Esophagus muscularis mucosa (tissue), 4 donors: ENCODE measurements at regions not wholly inside any gene's neighbourhood (a gene's known extent, or its start where the extent isn't known, plus 50 kb on each side); places are given as distances from the start of the nearest gene placed in this dataset.

ENCODE experiments used
- DNase-seq: peaks from one replicate; pipeline ENCODE4 v3.0.0-alpha.2; 2017; ENCODE audit errors: extremely low spot score
- H3K27ac ChIP-seq, 4 donors: fragments of 200-600 bp; sonication (generic); replicated peaks in 1 of 4; 1 replicate in 3 of 4; 2 replicates in 1 of 4; pipeline ENCODE4 v1.5.1; 2016 to 2019; ENCODE audit warnings: mild to moderate bottlenecking in 1 of 4
- H3K27me3 ChIP-seq, 4 donors: fragments of 200-600 bp; sonication (generic); one replicate each; pipeline versions ENCODE4 v1.5.1 to v1.6.0; 2016 to 2019
- H3K36me3 ChIP-seq, 4 donors: fragments of 200-600 bp; sonication (generic); one replicate each; pipeline ENCODE4 v1.5.1; 2016 to 2019
- H3K4me1 ChIP-seq, 4 donors: fragments of 200-600 bp; sonication (generic); one replicate each; pipeline ENCODE4 v1.5.1; 2016 to 2019
- H3K4me3 ChIP-seq, 4 donors: fragments of 200-600 bp; sonication (generic); 1 replicate in 2 of 4; 2 replicates in 2 of 4; pipeline ENCODE4 v1.5.1; 2016 to 2019; ENCODE audit warnings: mild to moderate bottlenecking in 4 of 4, moderate library complexity in 1 of 4
- H3K9me3 ChIP-seq, 4 donors: fragments of 200-600 bp; sonication (generic); 1 replicate in 3 of 4; 2 replicates in 1 of 4; pipeline ENCODE4 v1.5.1; 2016 to 2019
- EP300 ChIP-seq: sonication (generic); formaldehyde crosslinking; IDR thresholded peaks from one replicate; pipeline ENCODE4 v1.6.1; 2017; ENCODE audit warnings: antibody characterized with exemption
- POLR2A ChIP-seq: fragments of 450-650 bp; IDR thresholded peaks from one replicate; pipeline ENCODE4 v1.6.1; 2017; ENCODE audit warnings: antibody characterized with exemption, moderate library complexity, mild to moderate bottlenecking, low read depth
- POLR2AphosphoS5 ChIP-seq, 2 donors: sonication (generic); formaldehyde crosslinking; IDR thresholded peaks; one replicate each; pipeline ENCODE4 v1.6.1; 2017; ENCODE audit warnings: antibody characterized with exemption in 2 of 2
- WGBS: methylation state at CpG from one replicate; pipeline ENCODE4 v1.1.5; 2018; 5-methylcytosine and 5-hydroxymethylcytosine counted together
- intact Hi-C: fragments of 100-400 bp; cut with DNase I; formaldehyde crosslinking; loops from one replicate; pipeline ENCODE4 v1.15.1; 2023
- small RNA-seq, 3 donors: library from RNA; depleted of rRNA; stranded (forward); fragments of <200 nt; gene quantifications; one replicate each; pipeline ENCODE3, GENCODE V24; 2016
- TF ChIP-seq, protein P1 (sequence below), 3 experiments: fragments of 200-600 bp in 2 of 3; fragments of 450-650 bp in 1 of 3; sonication (generic) in 2 of 3; IDR thresholded peaks; one replicate each; pipeline ENCODE4 v1.5.1; 2017 to 2019; ENCODE audit warnings: antibody characterized with exemption in 3 of 3, mild to moderate bottlenecking in 2 of 3, moderate library complexity in 1 of 3

- Histone ChIP-seq H3K9me3 (no peaks in the 10 kb centered on the region), H3K36me3 (no peaks in the 10 kb centered on the region), H3K4me1 (no peaks in the 10 kb centered on the region), H3K4me3 (no peak overlapping the region), H3K27ac (no peak overlapping the region), H3K27me3 (no peaks in the 10 kb centered on the region)
- TF ChIP-seq EP300 (no peak), POLR2A (no peak), POLR2AphosphoS5 (IDR thresholded peaks at IDR 0.05) (no peak)
- TF ChIP-seq, protein P1, sequence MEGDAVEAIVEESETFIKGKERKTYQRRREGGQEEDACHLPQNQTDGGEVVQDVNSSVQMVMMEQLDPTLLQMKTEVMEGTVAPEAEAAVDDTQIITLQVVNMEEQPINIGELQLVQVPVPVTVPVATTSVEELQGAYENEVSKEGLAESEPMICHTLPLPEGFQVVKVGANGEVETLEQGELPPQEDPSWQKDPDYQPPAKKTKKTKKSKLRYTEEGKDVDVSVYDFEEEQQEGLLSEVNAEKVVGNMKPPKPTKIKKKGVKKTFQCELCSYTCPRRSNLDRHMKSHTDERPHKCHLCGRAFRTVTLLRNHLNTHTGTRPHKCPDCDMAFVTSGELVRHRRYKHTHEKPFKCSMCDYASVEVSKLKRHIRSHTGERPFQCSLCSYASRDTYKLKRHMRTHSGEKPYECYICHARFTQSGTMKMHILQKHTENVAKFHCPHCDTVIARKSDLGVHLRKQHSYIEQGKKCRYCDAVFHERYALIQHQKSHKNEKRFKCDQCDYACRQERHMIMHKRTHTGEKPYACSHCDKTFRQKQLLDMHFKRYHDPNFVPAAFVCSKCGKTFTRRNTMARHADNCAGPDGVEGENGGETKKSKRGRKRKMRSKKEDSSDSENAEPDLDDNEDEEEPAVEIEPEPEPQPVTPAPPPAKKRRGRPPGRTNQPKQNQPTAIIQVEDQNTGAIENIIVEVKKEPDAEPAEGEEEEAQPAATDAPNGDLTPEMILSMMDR (IDR thresholded peaks at IDR 0.05): no peak
- intact Hi-C loops: no loop called here
- DNase-seq: no peak
- 81% methylated on average over 3 of the region's 3 CpGs for WGBS
These were observed 206.9 kb upstream of the AMIGO2 start for GRCh38 chr12:47286676-47287075.

Small RNAs in the stretch of these regions (small RNA-seq; reads per million reads assigned to genes)
- gene AC004486.1 (0 reads per million in 3 donors), gene MIR4494 (0 reads per million in 3 donors), gene RF00264 (0 reads per million in 3 donors)
